A172 (cell line): ENCODE measurements at regions not wholly inside any gene's neighbourhood (a gene's known extent, or its start where the extent isn't known, plus 50 kb on each side); places are given as distances from the start of the nearest gene placed in this dataset.
"Not testable (repeated sequence)": the region's sequence is repeated elsewhere in the genome, so short reads cannot be mapped to it uniquely, and the experiment has no call there.

Experiments
- DNase-seq: peaks from one replicate; pipeline ENCODE4 v3.0.0-alpha.2; 2015; ENCODE audit warnings: low spot score

GRCh38 chr4:138616775-138617174, 374.6 kb upstream of the SLC7A11 start:
- no peak for DNase-seq

GRCh38 chr4:138614398-138615142, 372.4 kb upstream of the SLC7A11 start:
- DNase-seq: no peak

GRCh38 chr4:138612428-138612827, 370.3 kb upstream of the SLC7A11 start:
- no peak for DNase-seq

- DNase-seq: no peak
Measured at GRCh38 chr4:138611721-138612120, 369.6 kb upstream of the SLC7A11 start.

- DNase-seq: no peak
Measured at GRCh38 chr4:138611017-138611416, 368.9 kb upstream of the SLC7A11 start.

GRCh38 chr4:138609943-138610350, 367.8 kb upstream of the SLC7A11 start:
- DNase-seq: peak; percentile 59

- DNase-seq: no peak
Measured at GRCh38 chr4:138604556-138604955, 362.4 kb upstream of the SLC7A11 start.

GRCh38 chr4:138602664-138603063, 360.5 kb upstream of the SLC7A11 start:
- peak; percentile 66 for DNase-seq

- no peak for DNase-seq
Measured at GRCh38 chr4:138599965-138600364, 357.8 kb upstream of the SLC7A11 start.

GRCh38 chr4:138598226-138598625, 356.1 kb upstream of the SLC7A11 start:
- no peak for DNase-seq

- DNase-seq: no peak
Measured at GRCh38 chr4:138596896-138597295, 354.7 kb upstream of the SLC7A11 start.

- no peak for DNase-seq
Measured at GRCh38 chr4:138595731-138596460, 353.7 kb upstream of the SLC7A11 start.

- no peak for DNase-seq
Measured at GRCh38 chr4:138595171-138595570, 353.0 kb upstream of the SLC7A11 start.

- no peak for DNase-seq
Measured at GRCh38 chr4:138592796-138593195, 350.6 kb upstream of the SLC7A11 start.

GRCh38 chr4:138591808-138592207, 349.7 kb upstream of the SLC7A11 start:
- DNase-seq: no peak

GRCh38 chr4:138588501-138588900, 346.4 kb upstream of the SLC7A11 start:
- DNase-seq: no peak

GRCh38 chr4:138579146-138579545, 337.0 kb upstream of the SLC7A11 start:
- DNase-seq: no peak

- DNase-seq: not testable (repeated sequence)
Measured at GRCh38 chr4:138577826-138578225, 335.7 kb upstream of the SLC7A11 start.

GRCh38 chr4:138577145-138577544, 335.0 kb upstream of the SLC7A11 start:
- no peak for DNase-seq

GRCh38 chr4:138576684-138577083, 334.5 kb upstream of the SLC7A11 start:
- peak; percentile 26 for DNase-seq

- no peak for DNase-seq
Measured at GRCh38 chr4:138573246-138573645, 331.1 kb upstream of the SLC7A11 start.

GRCh38 chr4:138572007-138572406, 329.9 kb upstream of the SLC7A11 start:
- DNase-seq: no peak

GRCh38 chr4:138567696-138568095, 325.5 kb upstream of the SLC7A11 start:
- no peak for DNase-seq
